ENCODE measurements at regions not wholly inside any gene's neighbourhood (a gene's known extent, or its start where the extent isn't known, plus 50 kb on each side); places are given as distances from the start of the nearest gene placed in this dataset.

DNA sequence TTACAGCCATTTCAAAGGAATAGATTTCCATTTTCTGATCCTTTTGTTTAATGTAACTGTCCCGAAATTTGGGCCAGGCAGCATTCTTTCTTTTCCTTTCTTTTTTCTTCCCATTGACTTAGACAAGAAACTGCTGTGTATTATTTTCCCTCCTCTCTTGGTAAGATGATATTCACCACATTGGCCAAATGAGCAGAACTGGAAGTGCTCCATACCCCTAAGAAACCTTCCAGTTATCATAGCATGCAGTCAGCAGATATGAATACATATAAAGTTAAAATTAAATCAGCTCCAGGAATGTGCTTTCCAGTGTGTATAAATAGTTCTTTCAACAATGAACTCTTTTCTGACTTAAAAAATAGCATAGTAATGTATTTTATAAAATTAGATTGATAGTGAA lies 168.5 kb upstream of the GAS1 start:
- H3K36me3 ChIP-seq (ENCODE audit: control insufficient read depth in 4 of 4, insufficient read depth in 4 of 4, low read length in 4 of 4) = no peaks in the 10 kb centered on the region
- ATAC-seq (ENCODE audit: insufficient read depth, low FRiP score) (no peak), DNase-seq (peak in 2 of 3 donors; percentile 53 to 71)
- H3K27me3 ChIP-seq (ENCODE audit: control insufficient read depth in 3 of 3, insufficient read depth in 3 of 3, low read length in 2 of 3) = no peaks in the 10 kb centered on the region
- peaks cover 5 to 19% (median 9%) of the 10 kb centered on the region in 5 donors for H3K4me1 ChIP-seq (ENCODE audit: control insufficient read depth in 5 of 5, insufficient read depth in 5 of 5, low read length in 5 of 5)
- whole genome bisulfite sequencing, 2 donors = 73 to 74% methylated on average over 1 of the region's 1 CpG
- no peak overlapping the region for H3K9ac ChIP-seq (ENCODE audit: insufficient read depth in 1 of 2, low read length in 2 of 2)
- H3K9me3 ChIP-seq (ENCODE audit: control insufficient read depth in 4 of 4, insufficient read depth in 3 of 4, low read length in 3 of 4) = peaks cover 0 to 6% (median under 1%) of the 10 kb centered on the region in 4 donors
- TF ChIP-seq, protein P1, sequence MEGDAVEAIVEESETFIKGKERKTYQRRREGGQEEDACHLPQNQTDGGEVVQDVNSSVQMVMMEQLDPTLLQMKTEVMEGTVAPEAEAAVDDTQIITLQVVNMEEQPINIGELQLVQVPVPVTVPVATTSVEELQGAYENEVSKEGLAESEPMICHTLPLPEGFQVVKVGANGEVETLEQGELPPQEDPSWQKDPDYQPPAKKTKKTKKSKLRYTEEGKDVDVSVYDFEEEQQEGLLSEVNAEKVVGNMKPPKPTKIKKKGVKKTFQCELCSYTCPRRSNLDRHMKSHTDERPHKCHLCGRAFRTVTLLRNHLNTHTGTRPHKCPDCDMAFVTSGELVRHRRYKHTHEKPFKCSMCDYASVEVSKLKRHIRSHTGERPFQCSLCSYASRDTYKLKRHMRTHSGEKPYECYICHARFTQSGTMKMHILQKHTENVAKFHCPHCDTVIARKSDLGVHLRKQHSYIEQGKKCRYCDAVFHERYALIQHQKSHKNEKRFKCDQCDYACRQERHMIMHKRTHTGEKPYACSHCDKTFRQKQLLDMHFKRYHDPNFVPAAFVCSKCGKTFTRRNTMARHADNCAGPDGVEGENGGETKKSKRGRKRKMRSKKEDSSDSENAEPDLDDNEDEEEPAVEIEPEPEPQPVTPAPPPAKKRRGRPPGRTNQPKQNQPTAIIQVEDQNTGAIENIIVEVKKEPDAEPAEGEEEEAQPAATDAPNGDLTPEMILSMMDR (IDR thresholded peaks at IDR 0.05; ENCODE audit: control extremely low read depth, extremely low read depth) = no peak
- H3K27ac ChIP-seq (ENCODE audit: low read depth in 1 of 2, low read length in 1 of 2) = no peak overlapping the region
- H3K4me3 ChIP-seq = no peak overlapping the region

DNA sequence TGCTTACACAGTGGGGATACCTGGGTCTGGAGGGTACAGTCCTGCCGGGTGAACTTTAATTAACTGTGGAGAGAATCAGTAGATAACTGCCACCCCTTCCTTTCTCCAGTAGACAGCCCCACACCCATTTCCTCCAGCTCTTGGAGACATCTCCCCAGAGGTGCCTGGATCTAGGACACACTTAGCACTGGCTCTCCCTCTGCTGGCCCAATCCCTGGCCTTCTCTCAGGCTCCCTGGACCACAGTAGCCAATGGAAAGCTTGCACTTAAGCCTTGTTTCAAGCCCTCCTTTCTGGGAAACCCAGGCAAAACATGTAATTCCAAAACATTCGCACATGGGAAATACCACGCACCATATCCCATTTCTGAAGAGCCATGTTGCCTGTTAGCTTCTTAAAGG lies 169.2 kb upstream of the GAS1 start:
- H3K9ac ChIP-seq (ENCODE audit: insufficient read depth in 1 of 2, low read length in 2 of 2) = no peak overlapping the region
- H3K9me3 ChIP-seq (ENCODE audit: control insufficient read depth in 4 of 4, insufficient read depth in 3 of 4, low read length in 3 of 4) = peaks cover 0 to 3% (median 0%) of the 10 kb centered on the region in 4 donors
- H3K36me3 ChIP-seq (ENCODE audit: control insufficient read depth in 4 of 4, insufficient read depth in 4 of 4, low read length in 4 of 4) = no peaks in the 10 kb centered on the region
- H3K27me3 ChIP-seq (ENCODE audit: control insufficient read depth in 3 of 3, insufficient read depth in 3 of 3, low read length in 2 of 3) = no peaks in the 10 kb centered on the region
- H3K27ac ChIP-seq (ENCODE audit: low read depth in 1 of 2, low read length in 1 of 2) = no peak overlapping the region
- H3K4me1 ChIP-seq (ENCODE audit: control insufficient read depth in 5 of 5, insufficient read depth in 5 of 5, low read length in 5 of 5) = peaks cover 5 to 22% (median 10%) of the 10 kb centered on the region in 5 donors
- 74 to 75% methylated on average over 3 of the region's 3 CpGs for WGBS, 2 donors
- TF ChIP-seq, protein P1 (IDR thresholded peaks at IDR 0.05; ENCODE audit: control extremely low read depth, extremely low read depth) = no peak
- no peak overlapping the region for H3K4me3 ChIP-seq
- ATAC-seq (ENCODE audit: insufficient read depth, low FRiP score) = no peak
- DNase-seq = no peak

DNA sequence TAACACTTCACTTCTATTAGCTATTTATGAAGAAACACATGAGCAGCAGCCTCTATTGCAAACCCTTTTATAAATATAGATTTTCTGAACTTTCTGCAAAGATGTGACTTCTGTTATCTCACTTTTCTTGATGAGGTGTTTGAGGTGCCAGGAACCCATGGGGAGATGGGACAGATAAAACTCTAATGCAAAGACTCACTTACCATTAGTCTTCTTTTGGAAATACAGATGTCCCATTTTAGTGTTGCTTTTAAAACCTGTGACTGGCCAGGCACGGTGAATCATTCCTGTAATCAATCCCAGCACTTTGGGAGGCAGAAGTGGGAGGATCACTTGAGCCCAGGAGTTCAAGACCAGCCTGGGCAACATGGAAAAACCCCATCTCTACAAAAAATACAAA lies 171.3 kb upstream of the GAS1 start:
- no peaks in the 10 kb centered on the region for H3K9me3 ChIP-seq (ENCODE audit: control insufficient read depth in 4 of 4, insufficient read depth in 3 of 4, low read length in 3 of 4)
- no peaks in the 10 kb centered on the region for H3K36me3 ChIP-seq (ENCODE audit: control insufficient read depth in 4 of 4, insufficient read depth in 4 of 4, low read length in 4 of 4)
- 67 to 77% methylated on average over 1 of the region's 1 CpG for WGBS, 2 donors
- DNase-seq (no peak), ATAC-seq (ENCODE audit: insufficient read depth, low FRiP score) (no peak)
- H3K4me1 ChIP-seq (ENCODE audit: control insufficient read depth in 5 of 5, insufficient read depth in 5 of 5, low read length in 5 of 5) = peaks cover 5 to 22% (median 11%) of the 10 kb centered on the region in 5 donors
- no peak overlapping the region for H3K9ac ChIP-seq (ENCODE audit: insufficient read depth in 1 of 2, low read length in 2 of 2)
- no peaks in the 10 kb centered on the region for H3K27me3 ChIP-seq (ENCODE audit: control insufficient read depth in 3 of 3, insufficient read depth in 3 of 3, low read length in 2 of 3)
- H3K27ac ChIP-seq (ENCODE audit: low read depth in 1 of 2, low read length in 1 of 2) = no peak overlapping the region
- no peak overlapping the region for H3K4me3 ChIP-seq
- TF ChIP-seq, protein P1 (IDR thresholded peaks at IDR 0.05; ENCODE audit: control extremely low read depth, extremely low read depth) = no peak

DNA sequence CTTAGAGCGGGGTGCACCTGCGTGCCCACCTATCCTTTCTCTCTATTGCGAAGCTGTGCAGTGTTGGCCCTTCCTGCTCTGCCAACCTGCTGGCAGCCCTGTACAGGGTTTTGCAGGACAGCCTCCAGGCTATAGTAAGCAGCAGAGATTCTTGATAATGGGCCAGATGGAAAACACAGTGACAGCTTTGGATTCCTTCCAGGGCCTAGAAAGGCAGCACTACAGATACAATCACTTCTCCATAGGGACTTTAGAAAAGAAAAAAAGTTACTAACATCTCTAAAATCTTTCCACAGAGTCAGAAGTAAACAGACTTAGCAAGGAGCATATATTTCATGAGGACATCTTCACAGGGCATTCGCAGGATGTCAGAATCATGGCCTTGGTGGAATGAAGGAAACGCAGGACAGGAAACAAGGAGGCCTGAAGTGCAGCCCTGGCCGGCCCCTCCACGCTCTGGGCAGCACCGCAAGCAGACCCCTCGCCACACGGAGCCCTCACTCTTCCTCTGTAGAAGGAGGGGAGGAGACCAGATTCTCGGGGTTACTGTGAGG lies 172.1 kb upstream of the GAS1 start:
- no peak overlapping the region for H3K9ac ChIP-seq (ENCODE audit: insufficient read depth in 1 of 2, low read length in 2 of 2)
- H3K27ac ChIP-seq (ENCODE audit: low read depth in 1 of 2, low read length in 1 of 2) = peak overlapping the region in 1 of 2 donors; percentile 15
- TF ChIP-seq, protein P1 (IDR thresholded peaks at IDR 0.05; ENCODE audit: control extremely low read depth, extremely low read depth) = no peak
- no peak for ATAC-seq (ENCODE audit: insufficient read depth, low FRiP score)
- peak; percentile 87 to 96 (median 95) for DNase-seq
- no peaks in the 10 kb centered on the region for H3K9me3 ChIP-seq (ENCODE audit: control insufficient read depth in 4 of 4, insufficient read depth in 3 of 4, low read length in 3 of 4)
- peaks cover 5 to 26% (median 11%) of the 10 kb centered on the region in 5 donors for H3K4me1 ChIP-seq (ENCODE audit: control insufficient read depth in 5 of 5, insufficient read depth in 5 of 5, low read length in 5 of 5)
- WGBS, 2 donors = 34 to 37% methylated on average over 11 of the region's 11 CpGs
- no peak overlapping the region for H3K4me3 ChIP-seq
- no peaks in the 10 kb centered on the region for H3K36me3 ChIP-seq (ENCODE audit: control insufficient read depth in 4 of 4, insufficient read depth in 4 of 4, low read length in 4 of 4)
- no peaks in the 10 kb centered on the region for H3K27me3 ChIP-seq (ENCODE audit: control insufficient read depth in 3 of 3, insufficient read depth in 3 of 3, low read length in 2 of 3)

Measured in lung (tissue), 11 donors.